GM18499 (cell line): ENCODE measurements at regions not wholly inside any gene's neighbourhood (a gene's known extent, or its start where the extent isn't known, plus 50 kb on each side); places are given as distances from the start of the nearest gene placed in this dataset.
"Not testable (repeated sequence)": the region's sequence is repeated elsewhere in the genome, so short reads cannot be mapped to it uniquely, and the experiment has no call there.

Source experiments
- ATAC-seq: cut with Tn5 transposase; IDR thresholded peaks from one replicate; pipeline ENCODE4 v1.9.1; 2021; ENCODE audit warnings: moderate number of reproducible peaks; ENCODE audit not compliant: insufficient read depth, unreplicated experiment

DNA sequence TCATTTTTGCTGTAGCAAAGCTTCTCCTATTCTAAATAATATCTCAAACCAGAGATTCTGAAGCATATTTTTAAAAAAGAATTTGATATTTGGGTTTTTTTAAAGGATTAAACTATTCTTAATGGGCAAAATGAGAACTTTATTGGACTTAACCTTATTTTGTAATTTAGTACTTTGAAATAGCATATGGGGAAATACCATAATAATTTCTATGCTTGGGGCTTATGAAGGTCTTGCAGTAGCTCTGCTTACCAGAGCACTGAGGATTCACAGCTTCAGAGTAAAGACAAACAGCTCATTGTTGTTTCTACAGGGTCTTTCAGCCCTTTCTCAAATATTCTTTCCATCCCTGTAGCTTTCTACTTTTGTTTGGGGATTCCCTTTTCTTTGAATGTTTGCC is 111.2 kb upstream of the ZNF648 start:
- no peak for ATAC-seq

DNA sequence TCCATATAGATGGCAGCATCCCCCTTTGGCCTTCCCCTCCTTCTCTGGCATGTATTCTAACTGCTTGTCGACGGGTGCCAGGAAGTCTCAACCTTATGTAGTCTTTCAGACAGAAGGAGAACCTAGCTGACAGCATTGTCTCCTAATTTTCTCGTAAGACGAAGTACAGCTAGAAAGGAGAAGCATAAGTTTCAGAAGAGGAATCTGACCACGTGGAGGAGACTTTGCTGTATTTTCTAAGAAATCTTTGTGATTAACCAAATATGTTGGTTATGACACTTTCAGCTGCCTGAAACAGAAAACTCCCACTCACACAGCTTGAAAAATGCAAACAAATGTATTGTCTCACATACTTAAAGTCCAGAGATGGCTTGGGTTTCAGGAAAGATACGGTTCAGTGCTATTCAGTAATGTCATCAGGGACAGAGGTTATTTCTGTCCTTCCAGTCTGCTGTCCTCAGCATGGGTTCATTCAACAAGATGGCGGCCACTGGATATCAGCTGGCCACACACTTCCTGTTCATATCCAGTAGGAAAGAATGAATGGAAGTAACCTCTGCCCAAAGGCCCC is 109.5 kb upstream of the ZNF648 start:
- no peak for ATAC-seq

DNA sequence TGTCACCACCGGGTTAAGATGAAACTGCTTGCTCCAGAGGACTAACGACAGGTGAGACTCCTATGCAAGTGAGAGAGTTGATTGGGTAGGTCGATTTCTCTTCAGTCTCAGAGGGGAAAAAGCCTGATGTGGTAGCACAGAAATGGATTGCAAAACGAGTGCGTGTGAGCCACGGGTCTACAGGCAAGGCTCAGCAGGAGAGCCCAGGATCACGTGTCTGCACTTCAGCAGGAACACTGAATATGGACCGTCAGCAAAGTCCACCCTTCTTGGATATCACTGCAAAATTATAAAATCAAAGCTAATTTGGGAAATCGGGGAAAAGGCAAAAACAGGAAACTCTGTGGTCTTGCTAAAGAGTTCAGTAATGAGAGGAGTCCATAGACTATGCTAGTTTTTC is 107.7 kb upstream of the ZNF648 start:
- ATAC-seq = no peak

DNA sequence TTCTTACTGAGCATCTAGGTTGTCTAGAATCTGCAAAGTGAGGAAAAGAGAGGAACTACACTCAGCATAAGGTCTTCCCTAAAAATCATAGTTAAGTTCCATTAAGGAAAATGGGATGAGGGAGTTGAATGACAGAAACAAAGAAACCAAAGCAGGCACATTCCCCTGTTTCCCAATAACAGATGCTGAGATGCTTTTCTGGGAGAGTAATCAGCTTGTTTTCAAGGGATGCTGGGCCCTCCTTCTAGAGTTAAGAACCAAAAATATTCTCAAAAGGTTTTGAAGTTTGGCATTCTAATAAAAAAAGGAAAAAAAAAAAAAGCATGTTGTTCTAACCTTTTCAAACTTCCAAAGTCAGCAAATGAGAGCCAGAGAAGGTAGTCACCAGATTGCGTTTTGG is 105.2 kb upstream of the ZNF648 start:
- no peak for ATAC-seq

DNA sequence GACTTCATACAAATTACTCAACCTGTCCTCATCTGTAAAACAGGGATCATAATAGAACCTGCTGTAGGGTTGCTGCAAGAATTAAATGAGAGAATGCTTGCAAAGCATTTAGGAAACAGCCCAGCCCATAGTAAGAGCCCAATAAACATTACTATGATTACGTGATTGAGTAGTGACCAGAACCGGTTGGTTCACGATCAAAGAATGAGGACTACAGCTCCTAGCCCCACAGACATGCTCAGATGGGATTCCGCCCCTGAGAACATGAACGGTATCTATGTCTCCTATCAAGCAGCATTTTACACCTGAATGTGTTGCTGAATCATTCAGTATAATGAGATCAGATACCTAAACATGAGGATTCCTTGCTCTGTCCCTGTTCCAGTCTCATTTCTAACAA is 104.8 kb upstream of the ZNF648 start:
- ATAC-seq = no peak

GRCh38 chr1:182164273-182164672 is 102.8 kb upstream of the ZNF648 start:
- ATAC-seq = no peak

GRCh38 chr1:182163821-182164223 is 102.3 kb upstream of the ZNF648 start:
- ATAC-seq = no peak

DNA sequence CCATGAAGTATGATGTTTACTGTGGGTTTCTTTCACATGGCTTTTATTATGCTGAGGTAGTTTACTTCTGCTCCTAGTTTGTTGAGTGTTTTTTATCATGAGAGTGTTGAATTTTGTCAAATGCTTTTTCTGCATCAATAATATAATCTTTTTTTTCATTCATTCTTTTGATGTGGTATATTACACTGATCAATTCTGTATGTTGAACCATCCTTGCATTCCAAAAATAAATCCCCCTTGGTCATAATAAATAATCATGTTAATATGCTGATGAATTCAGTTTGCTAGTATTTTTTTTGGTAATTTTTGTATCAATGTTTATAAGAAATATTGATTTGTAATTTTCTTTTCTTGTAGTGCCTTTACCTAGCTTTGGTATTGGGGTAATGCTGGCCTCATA is 97.9 kb upstream of the ZNF648 start:
- ATAC-seq = no peak

- no peak for ATAC-seq
These were observed 95.7 kb upstream of the ZNF648 start for GRCh38 chr1:182157187-182157586.

- ATAC-seq = not testable (repeated sequence)
These were observed 92.9 kb upstream of the ZNF648 start for GRCh38 chr1:182154425-182154824.

DNA sequence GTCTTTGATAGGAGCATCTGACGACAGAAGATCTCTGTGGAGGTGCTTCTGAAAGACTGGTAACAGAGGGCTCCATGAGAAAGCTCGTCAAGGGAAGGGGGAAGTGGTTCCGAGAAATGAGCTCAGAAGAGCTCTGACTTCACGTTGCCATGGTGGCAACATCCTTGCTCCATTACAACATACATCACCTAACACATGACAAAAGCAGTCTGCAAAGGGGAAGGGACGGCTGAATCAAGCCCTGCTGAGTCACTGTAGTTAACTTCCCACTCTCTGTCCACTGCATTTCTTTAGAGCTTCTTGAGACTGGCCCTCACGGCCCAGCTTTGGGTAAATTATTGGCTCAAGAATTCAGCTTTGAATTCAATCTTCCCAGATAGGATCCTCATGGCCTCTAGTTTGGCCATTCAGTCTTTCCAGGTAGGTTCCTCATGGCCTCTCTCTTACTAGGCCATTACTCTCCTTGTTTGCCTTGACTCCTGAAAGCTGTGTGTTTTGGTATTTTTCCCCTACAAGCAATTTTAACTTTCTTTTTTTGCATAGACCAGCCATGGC is 88.0 kb upstream of the ZNF648 start:
- no peak for ATAC-seq

DNA sequence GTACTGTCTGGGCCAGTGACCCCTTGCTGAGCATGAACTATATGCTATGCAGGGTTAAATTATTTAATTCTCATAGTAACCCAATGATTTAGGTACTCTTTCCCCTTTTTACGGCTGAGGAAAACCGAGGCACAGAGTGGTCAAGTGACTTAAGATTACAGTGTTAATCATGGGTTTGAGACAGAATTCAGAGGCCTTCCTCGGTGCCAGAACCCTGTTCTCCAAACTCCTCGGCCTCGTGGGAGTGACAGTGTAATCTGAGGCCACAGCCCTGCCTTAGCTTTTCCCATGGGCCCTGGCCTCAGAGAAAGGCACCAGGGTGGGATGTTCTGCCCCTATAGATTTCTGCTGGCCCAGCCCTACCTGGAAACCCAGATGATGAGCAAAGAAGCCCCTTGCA is 86.4 kb upstream of the ZNF648 start:
- no peak for ATAC-seq

DNA sequence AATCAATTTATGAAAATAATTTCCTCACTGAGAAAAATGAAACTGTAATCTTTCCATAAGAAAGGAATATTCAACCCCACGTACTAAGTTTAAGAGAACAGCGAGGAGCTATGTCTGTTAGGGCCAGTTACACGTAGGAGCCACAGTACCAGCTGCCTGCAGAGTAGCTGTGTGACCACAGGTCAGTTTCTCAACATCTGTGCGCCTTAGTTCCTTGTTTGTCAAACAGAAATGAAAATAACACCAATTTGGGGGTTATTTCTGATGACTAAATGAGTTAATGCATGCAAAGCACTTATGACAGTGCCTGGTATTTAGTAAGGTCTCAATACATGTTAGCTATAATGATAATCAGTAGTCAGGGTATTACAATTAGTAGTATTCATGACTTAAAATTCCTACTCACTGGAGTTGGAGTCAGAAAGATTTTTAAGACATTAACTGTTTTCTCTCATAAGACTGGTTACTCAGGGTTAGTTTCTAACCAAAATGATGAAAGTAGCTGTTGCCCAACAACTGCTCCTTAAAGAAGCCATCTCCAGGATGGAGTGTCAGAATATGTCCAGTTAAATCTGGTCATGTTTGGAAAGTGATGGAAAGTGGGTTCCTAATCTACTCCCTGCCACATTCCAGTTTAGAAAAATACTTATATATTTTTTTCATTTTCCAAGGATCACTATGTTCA is 85.8 kb upstream of the ZNF648 start:
- ATAC-seq = peak; percentile 77

DNA sequence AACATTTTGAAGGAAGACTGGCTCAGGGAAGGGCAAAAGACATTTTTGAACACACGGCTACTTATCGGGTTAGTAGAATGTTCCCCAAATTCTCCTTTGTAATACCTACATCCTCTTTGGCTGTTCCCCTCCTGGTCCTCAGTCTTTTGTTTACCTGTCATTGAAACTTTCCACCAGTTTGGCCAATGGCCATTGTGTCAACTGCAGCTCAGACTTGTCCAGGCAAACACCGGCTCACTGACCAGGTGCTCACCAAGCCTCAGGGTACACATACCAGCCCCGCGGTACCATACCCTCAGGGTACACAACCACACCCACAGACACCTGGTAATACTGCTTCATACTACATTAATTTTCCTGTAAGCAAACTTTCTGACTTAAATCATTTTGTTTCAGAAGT is 84.8 kb upstream of the ZNF648 start:
- no peak for ATAC-seq

DNA sequence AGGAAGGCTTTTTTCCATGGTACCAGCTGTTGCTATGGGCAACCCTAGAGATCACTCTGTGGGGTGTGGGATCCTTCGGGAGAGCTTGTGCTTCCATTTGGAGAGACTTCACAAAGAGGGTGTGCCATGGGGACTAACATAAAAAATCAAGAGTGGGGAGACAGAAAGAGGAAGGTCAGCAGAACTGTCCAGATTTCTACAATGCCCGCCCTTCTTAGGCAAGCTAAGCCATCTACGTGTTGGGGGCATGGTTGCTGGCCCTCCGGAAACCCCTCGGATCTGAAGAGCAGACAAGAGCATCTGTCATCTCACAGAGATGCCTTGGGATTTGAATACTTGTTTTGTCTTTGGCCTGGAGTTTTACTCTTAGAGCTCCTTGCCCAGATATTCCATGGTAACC is 83.9 kb upstream of the ZNF648 start:
- ATAC-seq = no peak

- ATAC-seq = no peak
These were observed 83.1 kb upstream of the ZNF648 start for GRCh38 chr1:182144646-182145030.

DNA sequence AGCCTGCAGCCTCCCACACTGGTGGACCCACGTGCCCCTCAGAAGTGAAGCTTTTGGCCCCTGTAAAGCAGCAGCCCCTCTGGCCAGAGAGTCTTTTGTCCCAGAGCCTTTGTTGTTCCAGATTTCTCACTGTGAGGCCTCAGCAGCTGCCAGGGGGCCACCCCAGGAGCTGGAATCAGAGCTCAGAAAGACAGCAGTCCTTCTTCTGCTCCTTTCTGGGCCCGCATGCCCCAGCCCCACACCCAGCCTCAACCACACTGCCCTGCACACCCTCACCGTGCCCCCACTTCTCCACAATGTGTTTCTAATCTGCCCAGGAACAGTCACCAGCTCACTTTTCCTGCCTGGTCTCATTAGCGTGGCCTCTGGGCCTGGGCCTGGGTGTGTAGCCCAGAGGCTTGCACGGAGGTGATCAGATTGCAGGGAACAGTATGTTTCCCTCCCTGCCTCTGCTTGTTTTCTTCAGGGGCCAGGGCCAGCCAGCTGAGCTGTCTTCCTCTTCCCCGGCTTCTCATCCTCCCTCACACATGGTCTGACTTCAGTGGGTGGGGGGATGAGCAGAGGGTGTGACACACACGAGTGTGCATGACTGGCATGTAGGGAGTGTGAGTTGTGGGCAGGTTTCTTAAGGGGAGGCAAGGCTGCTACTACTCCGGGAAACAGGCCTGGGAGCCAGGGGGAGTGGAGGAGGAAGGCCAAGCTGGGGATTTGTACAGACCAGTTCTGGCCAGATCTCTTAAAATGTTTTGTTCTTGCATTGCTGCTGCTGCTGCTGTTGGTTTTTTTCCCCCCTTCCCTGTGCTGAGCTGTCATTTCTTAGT is 82.5 kb upstream of the ZNF648 start:
- ATAC-seq = no peak

- ATAC-seq = no peak
These were observed 81.7 kb upstream of the ZNF648 start for GRCh38 chr1:182143154-182143657.

- ATAC-seq = no peak
These were observed 81.1 kb upstream of the ZNF648 start for GRCh38 chr1:182142621-182143020.

- ATAC-seq = no peak
These were observed 79.5 kb upstream of the ZNF648 start for GRCh38 chr1:182141040-182141439.

DNA sequence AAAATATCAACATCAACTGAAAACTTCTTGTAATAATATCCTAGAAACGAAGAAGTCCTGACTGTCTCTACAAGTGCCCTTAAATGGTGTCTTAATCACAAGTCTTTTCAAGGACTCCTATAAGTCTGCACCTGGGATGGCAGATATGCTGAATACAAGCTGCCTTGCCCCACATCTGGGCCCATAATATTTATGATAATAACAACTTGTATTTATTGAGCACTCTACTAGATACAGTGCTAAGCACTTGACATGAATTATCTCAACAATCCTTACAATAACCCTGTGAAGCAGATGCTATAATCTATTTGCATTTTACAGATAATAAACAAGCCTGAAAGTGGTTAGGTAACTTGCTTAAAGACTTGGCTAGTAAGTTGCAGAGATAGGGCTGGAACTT is 78.0 kb upstream of the ZNF648 start:
- no peak for ATAC-seq
